ENCODE measurements at regions not wholly inside any gene's neighbourhood (a gene's known extent, or its start where the extent isn't known, plus 50 kb on each side); places are given as distances from the start of the nearest gene placed in this dataset.

- no peak overlapping the region for H3K27ac ChIP-seq
- no peaks in the 10 kb centered on the region for H3K79me2 ChIP-seq
- no peaks in the 10 kb centered on the region for H3K36me3 ChIP-seq (ENCODE audit: control insufficient read depth, insufficient read depth, low read length)
- H3K4me2 ChIP-seq (ENCODE audit: low read length) = no peak overlapping the region
- no peaks in the 10 kb centered on the region for H3K9me3 ChIP-seq (ENCODE audit: control insufficient read depth, low read length)
- H3K27me3 ChIP-seq (ENCODE audit: control insufficient read depth, insufficient read depth, low read length) = no peaks in the 10 kb centered on the region
- H3K4me1 ChIP-seq = no peaks in the 10 kb centered on the region
- TF ChIP-seq, protein P1, sequence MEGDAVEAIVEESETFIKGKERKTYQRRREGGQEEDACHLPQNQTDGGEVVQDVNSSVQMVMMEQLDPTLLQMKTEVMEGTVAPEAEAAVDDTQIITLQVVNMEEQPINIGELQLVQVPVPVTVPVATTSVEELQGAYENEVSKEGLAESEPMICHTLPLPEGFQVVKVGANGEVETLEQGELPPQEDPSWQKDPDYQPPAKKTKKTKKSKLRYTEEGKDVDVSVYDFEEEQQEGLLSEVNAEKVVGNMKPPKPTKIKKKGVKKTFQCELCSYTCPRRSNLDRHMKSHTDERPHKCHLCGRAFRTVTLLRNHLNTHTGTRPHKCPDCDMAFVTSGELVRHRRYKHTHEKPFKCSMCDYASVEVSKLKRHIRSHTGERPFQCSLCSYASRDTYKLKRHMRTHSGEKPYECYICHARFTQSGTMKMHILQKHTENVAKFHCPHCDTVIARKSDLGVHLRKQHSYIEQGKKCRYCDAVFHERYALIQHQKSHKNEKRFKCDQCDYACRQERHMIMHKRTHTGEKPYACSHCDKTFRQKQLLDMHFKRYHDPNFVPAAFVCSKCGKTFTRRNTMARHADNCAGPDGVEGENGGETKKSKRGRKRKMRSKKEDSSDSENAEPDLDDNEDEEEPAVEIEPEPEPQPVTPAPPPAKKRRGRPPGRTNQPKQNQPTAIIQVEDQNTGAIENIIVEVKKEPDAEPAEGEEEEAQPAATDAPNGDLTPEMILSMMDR (IDR thresholded peaks at IDR 0.05) = no peak
- no peak overlapping the region for H3K4me3 ChIP-seq (ENCODE audit: low read depth, low read length)
- no peak overlapping the region for H3K9ac ChIP-seq
- H2AFZ ChIP-seq = no peak overlapping the region
Observed at GRCh38 chr3:117230924-117231323, 521.3 kb downstream of the TUSC7 start.

GRCh38 chr3:117234331-117234730 lies 524.8 kb downstream of the TUSC7 start:
- no peak overlapping the region for H3K4me2 ChIP-seq (ENCODE audit: low read length)
- TF ChIP-seq, protein P1 (IDR thresholded peaks at IDR 0.05) = no peak
- no peaks in the 10 kb centered on the region for H3K4me1 ChIP-seq
- no peak overlapping the region for H3K9ac ChIP-seq
- no peak overlapping the region for H2AFZ ChIP-seq
- H3K79me2 ChIP-seq = no peaks in the 10 kb centered on the region
- H3K36me3 ChIP-seq (ENCODE audit: control insufficient read depth, insufficient read depth, low read length) = no peaks in the 10 kb centered on the region
- no peaks in the 10 kb centered on the region for H3K27me3 ChIP-seq (ENCODE audit: control insufficient read depth, insufficient read depth, low read length)
- H3K9me3 ChIP-seq (ENCODE audit: control insufficient read depth, low read length) = no peaks in the 10 kb centered on the region
- no peak overlapping the region for H3K4me3 ChIP-seq (ENCODE audit: low read depth, low read length)
- H3K27ac ChIP-seq = no peak overlapping the region

GRCh38 chr3:117235304-117235703 lies 525.7 kb downstream of the TUSC7 start:
- no peak overlapping the region for H3K4me3 ChIP-seq (ENCODE audit: low read depth, low read length)
- H3K79me2 ChIP-seq = no peaks in the 10 kb centered on the region
- no peak overlapping the region for H3K27ac ChIP-seq
- H3K36me3 ChIP-seq (ENCODE audit: control insufficient read depth, insufficient read depth, low read length) = no peaks in the 10 kb centered on the region
- H2AFZ ChIP-seq = no peak overlapping the region
- H3K9me3 ChIP-seq (ENCODE audit: control insufficient read depth, low read length) = no peaks in the 10 kb centered on the region
- TF ChIP-seq, protein P1 (IDR thresholded peaks at IDR 0.05) = no peak
- H3K9ac ChIP-seq = no peak overlapping the region
- H3K27me3 ChIP-seq (ENCODE audit: control insufficient read depth, insufficient read depth, low read length) = no peaks in the 10 kb centered on the region
- H3K4me1 ChIP-seq = no peaks in the 10 kb centered on the region
- H3K4me2 ChIP-seq (ENCODE audit: low read length) = no peak overlapping the region

GRCh38 chr3:117238806-117239205 lies 529.2 kb downstream of the TUSC7 start:
- H2AFZ ChIP-seq = no peak overlapping the region
- H3K79me2 ChIP-seq = no peaks in the 10 kb centered on the region
- no peaks in the 10 kb centered on the region for H3K4me1 ChIP-seq
- H3K4me3 ChIP-seq (ENCODE audit: low read depth, low read length) = no peak overlapping the region
- no peaks in the 10 kb centered on the region for H3K9me3 ChIP-seq (ENCODE audit: control insufficient read depth, low read length)
- H3K4me2 ChIP-seq (ENCODE audit: low read length) = no peak overlapping the region
- no peak overlapping the region for H3K27ac ChIP-seq
- no peak overlapping the region for H3K9ac ChIP-seq
- H3K27me3 ChIP-seq (ENCODE audit: control insufficient read depth, insufficient read depth, low read length) = no peaks in the 10 kb centered on the region
- no peaks in the 10 kb centered on the region for H3K36me3 ChIP-seq (ENCODE audit: control insufficient read depth, insufficient read depth, low read length)
- TF ChIP-seq, protein P1 (IDR thresholded peaks at IDR 0.05) = no peak

DNA sequence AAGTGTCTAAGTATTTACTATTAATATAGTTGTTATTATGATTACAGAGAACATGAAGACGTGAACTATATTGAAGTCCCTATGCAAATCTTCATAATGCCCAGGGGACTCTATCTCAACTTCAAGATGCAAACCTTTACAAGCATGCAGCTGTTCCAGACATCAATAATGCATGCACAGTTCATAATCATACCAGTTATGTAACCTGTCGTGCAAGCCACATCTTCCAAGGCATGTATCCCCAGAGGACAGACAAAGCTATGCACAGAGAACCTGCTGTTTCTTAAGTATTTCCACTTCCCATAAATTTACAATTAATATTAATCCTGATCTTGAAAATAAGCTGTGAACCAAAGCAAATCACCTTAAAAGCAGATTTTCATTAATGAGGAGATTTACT lies 534.1 kb downstream of the TUSC7 start:
- H3K36me3 ChIP-seq (ENCODE audit: control insufficient read depth, insufficient read depth, low read length) = no peaks in the 10 kb centered on the region

More for the DNA sequence above, 534.1 kb downstream of the TUSC7 start:
- Histone ChIP-seq H3K27ac (no peak overlapping the region), H2AFZ (no peak overlapping the region), H3K9me3 (ENCODE audit: control insufficient read depth, low read length) (no peaks in the 10 kb centered on the region), H3K4me1 (no peaks in the 10 kb centered on the region), H3K27me3 (ENCODE audit: control insufficient read depth, insufficient read depth, low read length) (no peaks in the 10 kb centered on the region), H3K79me2 (no peaks in the 10 kb centered on the region), H3K4me2 (ENCODE audit: low read length) (no peak overlapping the region), H3K9ac (no peak overlapping the region), H3K4me3 (ENCODE audit: low read depth, low read length) (no peak overlapping the region)
- TF ChIP-seq, protein P1 (IDR thresholded peaks at IDR 0.05) = no peak

Data from parathyroid adenoma (tissue), 2 donors.